HL-60/S4 treated with phorbol 12-myristate 13-acetate at 8.2 ng/mL for 4 days and 3 days (cell line): ENCODE measurements at regions not wholly inside any gene's neighbourhood (a gene's known extent, or its start where the extent isn't known, plus 50 kb on each side); places are given as distances from the start of the nearest gene placed in this dataset.

ENCODE experiments used
- in situ Hi-C: fragments of 300-500 bp; cut with MboI; formaldehyde crosslinking; loops from 2 replicates; pipeline ENCODE4 v1.15.0; 2022; ENCODE audit warnings: low sequenced_read_pairs

DNA sequence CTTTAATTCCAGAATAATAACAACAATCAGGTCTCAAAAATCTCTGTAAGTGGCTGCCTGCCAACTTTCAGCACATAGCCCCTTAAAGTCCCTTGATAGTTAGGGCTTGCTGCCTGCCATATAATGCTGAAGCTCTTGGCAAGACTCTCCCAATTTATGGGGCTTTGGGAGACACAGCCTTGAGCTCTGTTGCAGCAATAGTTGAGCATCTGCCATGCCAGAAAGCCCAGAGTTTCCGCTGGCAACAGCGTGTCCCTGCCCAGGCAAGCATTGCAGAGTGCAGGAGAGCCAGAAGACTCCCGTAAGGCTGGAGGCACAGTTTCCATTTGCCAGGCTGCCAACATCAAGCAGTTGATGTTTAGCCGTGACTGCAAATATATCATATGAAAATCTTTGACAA lies 678.5 kb upstream of the NUDT12 start:
- in situ Hi-C loops, result no loop called here

- in situ Hi-C loops, result no loop called here
Measured at GRCh38 chr5:104237586-104237985, 675.0 kb upstream of the NUDT12 start.

GRCh38 chr5:104223885-104224773 lies 661.5 kb upstream of the NUDT12 start:
- in situ Hi-C loops, result no loop called here

- in situ Hi-C loops, result no loop called here
Measured at GRCh38 chr5:104218200-104218599, 655.6 kb upstream of the NUDT12 start.

- in situ Hi-C loops, result no loop called here
Measured at GRCh38 chr5:104213216-104213615, 650.6 kb upstream of the NUDT12 start.

GRCh38 chr5:104199771-104200170 lies 637.2 kb upstream of the NUDT12 start:
- in situ Hi-C loops, result loop anchor here (25.0 kb wide), 1 partner anchor 612 kb away; no protein-coding TSS in a partner anchor

DNA sequence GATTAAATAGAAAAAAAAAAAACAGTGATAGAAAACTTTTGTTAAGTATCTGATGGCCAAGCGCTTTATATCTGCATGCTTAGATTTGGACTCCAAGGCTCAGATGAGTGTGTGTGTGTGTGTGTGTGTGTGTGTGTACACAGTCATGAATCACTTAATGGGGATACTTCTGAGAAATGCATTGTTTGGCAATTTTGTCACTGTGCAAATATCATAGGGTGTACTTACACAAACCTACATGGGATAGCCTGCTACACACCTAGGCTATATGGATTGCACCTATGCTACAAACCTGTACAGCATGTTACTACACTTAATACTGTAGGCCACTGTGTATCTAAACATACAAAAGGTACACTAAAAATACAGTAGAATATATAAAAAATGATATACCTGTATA lies 635.6 kb upstream of the NUDT12 start:
- in situ Hi-C loops, result loop anchor here (25.0 kb wide), 1 partner anchor 611 kb away; no protein-coding TSS in a partner anchor

DNA sequence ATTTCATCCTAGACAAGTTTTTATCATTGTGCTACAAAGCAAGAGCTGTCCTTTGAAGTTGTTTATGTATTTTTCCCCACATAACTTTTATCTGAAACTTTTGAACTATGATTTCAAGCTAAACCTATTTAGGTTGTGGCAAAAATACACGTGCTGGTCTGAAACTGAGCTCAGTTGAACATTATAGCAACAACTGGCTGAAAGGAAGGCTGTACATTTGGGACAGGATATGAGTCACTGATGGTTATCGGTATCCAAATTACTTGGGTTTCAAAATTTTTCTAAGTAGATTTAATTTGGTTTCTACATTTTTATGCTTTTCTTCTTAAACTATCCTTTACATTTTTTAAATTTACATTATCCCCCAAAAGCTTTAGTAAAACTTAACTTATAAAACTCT lies 627.3 kb upstream of the NUDT12 start:
- in situ Hi-C loops, result loop anchor here (25.0 kb wide), 1 partner anchor 603 kb away; no protein-coding TSS in a partner anchor

DNA sequence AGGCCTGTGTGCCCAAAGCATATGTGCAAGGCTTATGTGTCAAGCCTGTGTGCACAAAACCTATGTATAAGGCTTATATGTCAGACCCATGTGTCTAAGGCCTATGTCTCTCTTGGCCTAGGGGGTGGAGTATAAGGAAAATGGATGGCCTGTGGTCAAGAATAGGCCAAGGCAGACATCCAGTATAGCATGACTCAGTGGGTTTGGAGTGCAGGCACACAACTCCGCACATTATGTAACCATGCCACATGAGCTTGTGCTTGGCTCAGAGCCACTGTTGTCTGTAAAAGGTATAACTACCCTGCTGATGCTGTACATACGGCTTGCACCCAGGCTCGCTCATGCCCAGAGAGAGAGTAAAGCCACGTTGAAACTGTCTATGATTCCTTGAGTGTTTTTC lies 626.4 kb upstream of the NUDT12 start:
- in situ Hi-C loops, result loop anchor here (25.0 kb wide), 1 partner anchor 602 kb away; no protein-coding TSS in a partner anchor

- in situ Hi-C loops, result loop anchor here (25.0 kb wide), 1 partner anchor 600 kb away; no protein-coding TSS in a partner anchor
Measured at GRCh38 chr5:104187656-104188055, 625.1 kb upstream of the NUDT12 start.

DNA sequence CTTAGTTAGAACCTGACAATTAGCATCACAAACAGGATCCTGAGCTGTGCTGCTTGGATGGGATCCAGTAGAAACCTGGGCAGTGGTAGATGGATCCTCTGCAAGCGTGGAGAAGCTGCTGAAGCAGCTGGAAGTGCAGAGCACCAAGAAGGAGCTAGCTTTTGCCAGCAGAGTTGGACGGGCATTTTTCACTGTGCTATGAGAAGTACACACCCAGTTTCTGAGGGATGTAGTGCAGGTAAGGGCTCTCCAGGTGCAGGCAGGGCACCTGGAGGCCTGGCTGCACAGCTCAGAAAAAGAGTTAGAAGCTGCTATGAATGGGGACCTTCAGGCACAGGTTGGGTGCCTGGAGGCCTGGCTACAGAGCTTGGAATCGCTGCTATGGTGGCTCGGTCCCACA lies 623.9 kb upstream of the NUDT12 start:
- in situ Hi-C loops, result loop anchor here (25.0 kb wide), 1 partner anchor 599 kb away; no protein-coding TSS in a partner anchor

DNA sequence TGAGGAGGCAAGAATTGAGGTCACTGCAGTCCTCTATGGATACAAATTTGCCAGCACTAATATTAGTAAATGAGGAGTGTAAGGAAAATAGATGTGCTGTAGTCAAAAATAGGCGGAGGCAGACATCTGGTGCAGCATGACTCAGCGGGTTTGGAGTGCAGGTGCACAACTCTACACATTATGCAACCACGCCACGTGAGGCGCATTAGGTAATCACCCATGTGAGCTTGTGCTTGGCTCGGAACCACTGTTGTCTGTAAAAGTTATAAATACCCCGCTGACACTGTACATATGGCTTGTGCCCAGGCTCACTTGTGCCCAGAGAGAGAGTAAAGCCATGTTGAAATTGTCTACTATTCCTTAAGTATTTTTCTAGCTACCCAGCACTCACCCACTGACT lies 623.5 kb upstream of the NUDT12 start:
- in situ Hi-C loops, result loop anchor here (25.0 kb wide), 1 partner anchor 599 kb away; no protein-coding TSS in a partner anchor

- in situ Hi-C loops, result loop anchor here (25.0 kb wide), 1 partner anchor 597 kb away; no protein-coding TSS in a partner anchor
Measured at GRCh38 chr5:104184264-104184663, 621.7 kb upstream of the NUDT12 start.

DNA sequence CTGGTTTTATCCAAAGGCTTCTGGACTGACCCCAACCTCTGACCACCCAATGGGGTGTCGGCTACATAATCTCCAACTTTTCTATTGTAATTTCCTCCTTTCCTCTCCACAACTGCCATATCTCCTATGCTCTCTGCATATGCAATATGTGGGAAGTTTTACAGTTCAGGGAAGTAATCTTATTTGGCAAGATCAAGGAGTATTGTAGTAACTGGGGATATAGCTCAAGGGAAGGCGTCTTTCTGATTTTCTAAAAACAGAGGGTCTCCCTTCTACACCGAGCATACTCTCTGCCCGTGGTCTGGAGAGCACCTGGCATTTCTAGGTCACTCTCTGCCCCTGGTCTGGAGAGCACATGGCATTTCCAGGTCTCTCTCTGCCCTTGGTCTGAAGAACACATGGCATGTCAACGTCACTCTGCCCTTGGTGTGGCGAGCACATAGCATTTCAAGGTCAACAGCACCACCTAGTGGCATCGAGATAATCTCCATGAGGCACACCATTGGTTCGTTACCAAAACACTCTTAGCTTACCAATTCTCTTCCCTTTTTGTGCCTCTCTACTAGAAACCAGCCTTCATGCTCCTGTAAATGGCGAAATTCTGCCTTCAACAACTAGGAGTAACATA lies 616.4 kb upstream of the NUDT12 start:
- in situ Hi-C loops, result loop anchor here (25.0 kb wide), 1 partner anchor 592 kb away; no protein-coding TSS in a partner anchor

- in situ Hi-C loops, result loop anchor here (25.0 kb wide), 1 partner anchor 591 kb away; no protein-coding TSS in a partner anchor
Measured at GRCh38 chr5:104178066-104178465, 615.5 kb upstream of the NUDT12 start.

DNA sequence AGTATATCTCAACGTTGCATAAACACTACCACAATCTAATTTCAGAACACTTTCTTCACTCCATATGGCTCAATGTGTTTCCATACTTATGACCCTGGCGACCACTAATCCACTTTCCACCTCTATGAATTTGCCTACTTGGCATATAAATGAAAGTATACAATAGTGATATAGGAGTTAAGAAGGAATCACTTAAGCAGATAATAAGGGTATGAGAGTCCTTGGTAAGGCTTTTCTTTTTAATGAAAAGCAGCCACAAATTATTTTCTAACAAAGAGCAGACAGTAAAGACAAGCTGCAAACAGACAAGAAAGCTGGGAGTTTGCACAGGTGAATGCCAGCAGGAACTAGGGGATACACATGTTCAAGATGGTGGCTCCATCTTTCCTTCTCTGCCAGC lies 615.1 kb upstream of the NUDT12 start:
- in situ Hi-C loops, result loop anchor here (25.0 kb wide), 1 partner anchor 590 kb away; no protein-coding TSS in a partner anchor

- in situ Hi-C loops, result no loop called here
Measured at GRCh38 chr5:104172976-104173375, 610.4 kb upstream of the NUDT12 start.

DNA sequence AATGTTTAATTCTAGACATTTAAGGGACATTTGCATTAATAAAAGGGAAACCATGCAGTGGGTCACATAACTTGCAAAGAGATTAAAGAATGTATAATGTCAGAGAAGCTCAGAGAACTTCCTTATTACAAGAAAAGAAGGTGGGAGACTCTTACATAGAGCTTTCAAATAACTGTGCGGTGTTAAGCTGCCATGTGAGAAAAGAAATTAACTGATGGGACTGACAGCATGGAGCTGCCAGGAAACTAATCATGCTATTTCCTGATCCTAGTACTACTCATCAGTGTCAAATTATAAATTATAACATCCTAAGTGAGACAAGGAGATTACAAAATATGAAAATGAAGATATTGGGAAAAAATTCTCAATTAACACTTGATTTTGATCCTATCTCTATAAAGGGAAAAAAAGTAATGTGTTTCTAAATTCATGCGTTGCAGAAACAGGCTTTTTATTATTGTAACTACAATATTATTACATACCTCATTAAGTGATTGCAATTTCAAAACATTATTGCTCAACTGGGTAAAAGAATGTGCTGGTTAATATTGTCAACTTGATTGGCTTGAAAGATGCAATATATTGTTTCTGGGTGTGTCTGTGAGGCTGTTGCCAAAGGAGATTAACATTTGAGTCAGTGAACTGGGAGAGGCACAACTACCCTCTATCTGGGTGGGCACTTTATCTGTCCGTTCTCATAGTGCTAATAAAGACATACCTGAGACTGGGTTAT lies 609.5 kb upstream of the NUDT12 start:
- in situ Hi-C loops, result no loop called here

- in situ Hi-C loops, result no loop called here
Measured at GRCh38 chr5:104170926-104171325, 608.3 kb upstream of the NUDT12 start.

GRCh38 chr5:104146652-104147051 lies 584.1 kb upstream of the NUDT12 start:
- in situ Hi-C loops, result no loop called here

DNA sequence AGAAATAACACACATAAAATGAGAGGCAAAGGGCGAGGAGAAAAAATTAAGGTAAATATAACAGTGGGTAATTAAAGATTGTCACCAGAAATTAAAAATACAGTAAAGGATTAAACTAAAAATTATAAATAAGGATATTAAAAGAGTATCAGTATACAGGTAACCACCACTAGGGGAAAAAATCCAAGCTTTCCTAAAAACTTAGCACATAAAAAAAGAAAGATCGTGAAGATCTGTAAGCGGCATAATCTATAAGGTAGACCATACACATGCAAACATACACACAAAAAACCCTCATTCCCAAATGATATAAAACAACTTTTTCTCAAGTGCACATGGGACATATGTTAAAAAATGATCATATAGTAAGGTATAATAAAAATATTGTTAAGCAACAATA lies 577.3 kb upstream of the NUDT12 start:
- in situ Hi-C loops, result no loop called here
